Fibroblast of the aortic adventitia (primary cell): ENCODE measurements at regions not wholly inside any gene's neighbourhood (a gene's known extent, or its start where the extent isn't known, plus 50 kb on each side); places are given as distances from the start of the nearest gene placed in this dataset.

Experiments used
- DNase-seq: peaks from one replicate; pipeline ENCODE4 v3.0.0-alpha.2; 2010; ENCODE audit warnings: low read depth
- H3K4me3 ChIP-seq: 2 replicates; pipeline ENCODE4 v1.5.1; 2011; ENCODE audit warnings: low read depth, mild to moderate bottlenecking, control low read depth, low read length, moderate library complexity
- CTCF ChIP-seq: IDR thresholded peaks from 2 replicates; pipeline ENCODE4 v1.5.1; 2011; ENCODE audit warnings: mild to moderate bottlenecking, low read length, control low read depth, inconsistent platforms; ENCODE audit not compliant: insufficient read depth

GRCh38 chr5:2283481-2284045 is 400.8 kb upstream of the IRX4 start:
- no peak for DNase-seq
- no peak for TF ChIP-seq CTCF
- no peak overlapping the region for H3K4me3 ChIP-seq

- no peak for TF ChIP-seq CTCF
- H3K4me3 ChIP-seq, result no peak overlapping the region
- no peak for DNase-seq
These were observed 400.2 kb upstream of the IRX4 start for GRCh38 chr5:2282893-2283292.

- H3K4me3 ChIP-seq, result no peak overlapping the region
- no peak for DNase-seq
- TF ChIP-seq CTCF, result no peak
These were observed 399.4 kb upstream of the IRX4 start for GRCh38 chr5:2282034-2282690.

DNA sequence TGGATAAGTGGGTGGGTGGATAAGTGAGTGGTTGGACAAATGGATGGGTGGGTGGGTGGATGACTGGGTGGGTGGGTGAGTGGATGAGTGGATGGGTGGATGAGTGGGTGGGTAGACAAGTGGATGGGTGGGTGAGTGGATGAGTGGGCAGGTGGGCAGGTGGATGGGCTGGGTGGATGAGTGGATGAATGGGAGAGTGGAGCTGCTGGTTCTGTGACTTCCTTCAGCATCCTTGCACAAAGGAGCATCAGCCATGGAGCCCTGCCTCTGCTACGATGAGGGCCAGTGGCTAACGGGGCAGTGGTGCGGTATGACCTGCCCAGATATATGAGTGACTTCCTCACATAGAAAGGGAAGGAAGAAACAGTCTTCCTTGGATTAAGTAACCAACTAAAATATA is 398.7 kb upstream of the IRX4 start:
- no peak for DNase-seq
- TF ChIP-seq CTCF, result no peak
- no peak overlapping the region for H3K4me3 ChIP-seq

GRCh38 chr5:2280318-2280717 is 397.6 kb upstream of the IRX4 start:
- no peak for TF ChIP-seq CTCF
- DNase-seq, result no peak
- H3K4me3 ChIP-seq, result no peak overlapping the region

- no peak for DNase-seq
- TF ChIP-seq CTCF, result no peak
- no peak overlapping the region for H3K4me3 ChIP-seq
These were observed 396.2 kb upstream of the IRX4 start for GRCh38 chr5:2278825-2279456.
